Endothelial cell of umbilical vein (primary cell): ENCODE measurements at regions not wholly inside any gene's neighbourhood (a gene's known extent, or its start where the extent isn't known, plus 50 kb on each side); places are given as distances from the start of the nearest gene placed in this dataset.

Source experiments
- BruUV-seq: library from RNA; stranded (reverse); fragments of 400-500 nt; replicated peaks from 2 replicates; lab custom pipeline; 2021; lab: Mats Ljungman, UMichigan
- CTCF ChIA-PET: fragments of 300-600, 350-600 bp; sonication (Branson Sonifier 250); formaldehyde crosslinking; loops from one replicate; lab custom pipeline; 2021; ENCODE audit warnings: antibody characterized with exemption, inconsistent platforms; lab: Charles Lee
- POLR2A ChIA-PET: fragments of 300-600, 350-600 bp; sonication (Branson Sonifier 250); formaldehyde crosslinking; loops from one replicate; lab custom pipeline; 2021; ENCODE audit warnings: antibody characterized with exemption, inconsistent platforms; lab: Charles Lee
- DNase-seq: peaks from one replicate; pipeline ENCODE4 v3.0.0-alpha.2; 2011; ENCODE audit warnings: low read depth, low spot score
- FAIRE-seq: peaks from 2 replicates; lab custom pipeline; 2011; peaks lifted over from hg19 to GRCh38; lab: Jason Lieb, UNC
- H2AFZ ChIP-seq: 2 replicates; pipeline ENCODE4 v1.6.0; 2012; ENCODE audit warnings: low read depth, low read length, control low read depth, inconsistent platforms
- H3K27ac ChIP-seq: 2 replicates; pipeline ENCODE4 v1.5.1; 2011; ENCODE audit warnings: low read depth, mild to moderate bottlenecking, control low read depth, low read length, moderate library complexity; ENCODE audit not compliant: insufficient read depth
- H3K27me3 ChIP-seq, 2 experiments: 2 replicates each; pipeline versions ENCODE4 v1.6.0 to v1.6.1; 2011; ENCODE audit warnings: low read length in 2 of 2, mixed read lengths in 1 of 2; ENCODE audit not compliant: control insufficient read depth in 2 of 2, insufficient read depth in 2 of 2
- H3K36me3 ChIP-seq, 2 experiments: 2 replicates in 1 of 2; 3 replicates in 1 of 2; pipeline ENCODE4 v1.5.1; 2011; ENCODE audit warnings: low read length in 2 of 2, mild to moderate bottlenecking in 1 of 2, moderate library complexity in 1 of 2; ENCODE audit not compliant: control insufficient read depth in 2 of 2, insufficient read depth in 2 of 2; ENCODE audit errors: extremely low read depth in 1 of 2
- H3K4me1 ChIP-seq: 3 replicates; pipeline ENCODE4 v1.5.1; 2011; ENCODE audit warnings: mild to moderate bottlenecking, low read length; ENCODE audit not compliant: control insufficient read depth, insufficient read depth; ENCODE audit errors: extremely low read depth
- H3K4me2 ChIP-seq: 2 replicates; pipeline ENCODE4 v1.6.1; 2011; ENCODE audit warnings: low read length, control low read depth, mixed read lengths; ENCODE audit not compliant: insufficient read depth
- H3K4me3 ChIP-seq, 3 experiments: fragments of 200-600 bp in 1 of 3; sonication (generic), shearing (Covaris generic) in 1 of 3; replicated peaks in 1 of 3; 2 replicates each; pipeline ENCODE4 v1.5.1; 2011 to 2016; ENCODE audit warnings: control low read depth in 3 of 3, low read length in 3 of 3, mild to moderate bottlenecking in 2 of 3, inconsistent platforms in 1 of 3, low read depth in 1 of 3, moderate library complexity in 1 of 3; ENCODE audit not compliant: insufficient read depth in 1 of 3
- H3K79me2 ChIP-seq: 2 replicates; pipeline ENCODE4 v1.6.0; 2012; ENCODE audit warnings: low read length, inconsistent platforms; ENCODE audit not compliant: control insufficient read depth, insufficient read depth
- H3K9ac ChIP-seq: replicated peaks from 2 replicates; pipeline ENCODE3; 2011; ENCODE audit warnings: low read length, control low read depth; ENCODE audit not compliant: insufficient read depth; ENCODE audit errors: extremely low read depth
- H3K9me1 ChIP-seq: replicated peaks from 3 replicates; pipeline ENCODE4 v1.6.0; 2011; ENCODE audit warnings: mild to moderate bottlenecking, low read length; ENCODE audit not compliant: control insufficient read depth, insufficient read depth; ENCODE audit errors: extremely low read depth
- H3K9me3 ChIP-seq: replicated peaks from 2 replicates; pipeline ENCODE4 v1.5.1; 2012; ENCODE audit warnings: low read length, inconsistent platforms; ENCODE audit not compliant: control insufficient read depth, insufficient read depth
- H4K20me1 ChIP-seq: replicated peaks from 2 replicates; pipeline ENCODE3; 2011; ENCODE audit warnings: mild to moderate bottlenecking, low read length; ENCODE audit not compliant: control insufficient read depth, insufficient read depth; ENCODE audit errors: extremely low read depth
- EZH2 ChIP-seq: IDR thresholded peaks from 2 replicates; pipeline ENCODE4 v1.6.1; 2012; ENCODE audit warnings: borderline replicate concordance, low read depth, mild to moderate bottlenecking, moderate library complexity, low read length, inconsistent platforms; ENCODE audit not compliant: severe bottlenecking
- FOS ChIP-seq: IDR thresholded peaks from 2 replicates; pipeline ENCODE4 v1.6.1; 2011; ENCODE audit warnings: mild to moderate bottlenecking, low read length, moderate library complexity, borderline replicate concordance; ENCODE audit not compliant: insufficient read depth
- GATA2 ChIP-seq: IDR thresholded peaks from 2 replicates; pipeline ENCODE4 v1.7.0; 2011; ENCODE audit warnings: low read depth, mild to moderate bottlenecking, moderate library complexity, mixed read lengths, low read length; ENCODE audit not compliant: insufficient read length, insufficient read depth
- JUN ChIP-seq: IDR thresholded peaks from 2 replicates; pipeline ENCODE4 v1.6.1; 2011; ENCODE audit warnings: borderline replicate concordance, low read depth; ENCODE audit not compliant: insufficient read length, insufficient read depth
- MYC ChIP-seq: IDR thresholded peaks from one replicate; pipeline ENCODE4 v1.6.1; 2011; ENCODE audit warnings: mild to moderate bottlenecking, low read depth, low read length
- POLR2A ChIP-seq: IDR thresholded peaks from 2 replicates; pipeline ENCODE4 v1.6.1; 2012; ENCODE audit warnings: low read depth, mild to moderate bottlenecking, control low read depth, low read length
- POLR2AphosphoS5 ChIP-seq: IDR thresholded peaks from 2 replicates; pipeline ENCODE4 v1.6.1; 2012; ENCODE audit warnings: low read depth, mild to moderate bottlenecking, control low read depth, low read length, moderate library complexity; ENCODE audit not compliant: insufficient read depth
- dilution Hi-C: fragments of 300-500 bp; cut with MboI; formaldehyde crosslinking; loops from one replicate; pipeline ENCODE4 v1.15.0; 2019; ENCODE audit warnings: low sequenced_read_pairs; ENCODE audit not compliant: extremely low pct_ligation_motif_present
- intact Hi-C: fragments of 100-400 bp; cut with micrococcal nuclease; formaldehyde crosslinking; loops from one replicate; pipeline ENCODE4 v1.10.0; 2022
- TF ChIP-seq, protein P1 (sequence below): IDR thresholded peaks from 2 replicates; pipeline ENCODE4 v1.6.1; 2011; ENCODE audit not compliant: insufficient read depth, insufficient read length
- TF ChIP-seq, protein P2 (sequence below), 2 donors: IDR thresholded peaks; 1 replicate in 1 of 2; 2 replicates in 1 of 2; pipeline ENCODE4 v1.5.1; 2011; ENCODE audit warnings: low read length in 2 of 2, mild to moderate bottlenecking in 2 of 2, moderate library complexity in 2 of 2, control low read depth in 1 of 2, inconsistent platforms in 1 of 2, low read depth in 1 of 2; ENCODE audit not compliant: insufficient read depth in 1 of 2; ENCODE audit errors: extremely low read depth in 1 of 2

DNA sequence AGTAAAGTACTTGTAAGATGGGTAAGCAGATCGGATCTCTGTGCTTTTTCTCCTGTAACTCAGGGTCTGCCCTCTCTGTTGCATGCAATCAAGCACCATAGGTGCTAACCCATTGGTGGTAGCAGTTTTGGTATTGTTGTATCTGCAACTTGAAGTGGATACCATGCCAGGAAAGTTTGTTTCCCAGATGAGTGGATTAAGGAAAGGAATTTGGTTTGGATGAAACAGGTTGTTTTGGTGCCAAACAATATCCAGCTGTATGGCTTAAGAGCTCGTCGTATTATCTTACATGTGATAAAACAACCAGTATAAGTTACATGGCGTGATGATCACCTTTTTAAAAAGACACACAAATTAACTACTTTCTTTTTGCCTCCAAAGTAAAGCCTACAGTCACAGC lies 280.9 kb upstream of the TENM3 start:
- no peak overlapping the region for H3K4me3 ChIP-seq
- no peak for DNase-seq
- H3K9ac ChIP-seq = no peak overlapping the region
- no peak overlapping the region for H2AFZ ChIP-seq
- no peak for TF ChIP-seq POLR2AphosphoS5
- no peak for TF ChIP-seq POLR2A
- no peak for TF ChIP-seq FOS
- TF ChIP-seq MYC = no peak
- no peak for TF ChIP-seq JUN
- no peak for TF ChIP-seq EZH2
- no peak for TF ChIP-seq GATA2
- TF ChIP-seq, protein P1, sequence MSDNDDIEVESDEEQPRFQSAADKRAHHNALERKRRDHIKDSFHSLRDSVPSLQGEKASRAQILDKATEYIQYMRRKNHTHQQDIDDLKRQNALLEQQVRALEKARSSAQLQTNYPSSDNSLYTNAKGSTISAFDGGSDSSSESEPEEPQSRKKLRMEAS = no peak
- TF ChIP-seq, protein P2, sequence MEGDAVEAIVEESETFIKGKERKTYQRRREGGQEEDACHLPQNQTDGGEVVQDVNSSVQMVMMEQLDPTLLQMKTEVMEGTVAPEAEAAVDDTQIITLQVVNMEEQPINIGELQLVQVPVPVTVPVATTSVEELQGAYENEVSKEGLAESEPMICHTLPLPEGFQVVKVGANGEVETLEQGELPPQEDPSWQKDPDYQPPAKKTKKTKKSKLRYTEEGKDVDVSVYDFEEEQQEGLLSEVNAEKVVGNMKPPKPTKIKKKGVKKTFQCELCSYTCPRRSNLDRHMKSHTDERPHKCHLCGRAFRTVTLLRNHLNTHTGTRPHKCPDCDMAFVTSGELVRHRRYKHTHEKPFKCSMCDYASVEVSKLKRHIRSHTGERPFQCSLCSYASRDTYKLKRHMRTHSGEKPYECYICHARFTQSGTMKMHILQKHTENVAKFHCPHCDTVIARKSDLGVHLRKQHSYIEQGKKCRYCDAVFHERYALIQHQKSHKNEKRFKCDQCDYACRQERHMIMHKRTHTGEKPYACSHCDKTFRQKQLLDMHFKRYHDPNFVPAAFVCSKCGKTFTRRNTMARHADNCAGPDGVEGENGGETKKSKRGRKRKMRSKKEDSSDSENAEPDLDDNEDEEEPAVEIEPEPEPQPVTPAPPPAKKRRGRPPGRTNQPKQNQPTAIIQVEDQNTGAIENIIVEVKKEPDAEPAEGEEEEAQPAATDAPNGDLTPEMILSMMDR (IDR thresholded peaks at IDR 0.05; ENCODE audit: extremely low read depth in 1 of 2, insufficient read depth in 1 of 2, low read depth in 1 of 2, low read length in 2 of 2) = no peak
- H3K27ac ChIP-seq = no peak overlapping the region
- H3K9me1 ChIP-seq = no peaks in the 10 kb centered on the region
- dilution Hi-C loops (no loop called here), intact Hi-C loops (no loop called here)
- H3K36me3 ChIP-seq = no peaks in the 10 kb centered on the region
- H4K20me1 ChIP-seq = no peaks in the 10 kb centered on the region
- CTCF ChIA-PET = no interaction called here
- no TSS peak for BruUV-seq
- H3K9me3 ChIP-seq = no peaks in the 10 kb centered on the region
- POLR2A ChIA-PET = no interaction called here
- no peaks in the 10 kb centered on the region for H3K79me2 ChIP-seq
- no peak overlapping the region for H3K4me2 ChIP-seq
- no peak for FAIRE-seq
- no peaks in the 10 kb centered on the region for H3K4me1 ChIP-seq
- no peaks in the 10 kb centered on the region for H3K27me3 ChIP-seq
